ENCODE measurements at regions not wholly inside any gene's neighbourhood (a gene's known extent, or its start where the extent isn't known, plus 50 kb on each side); places are given as distances from the start of the nearest gene placed in this dataset.

- TF ChIP-seq, protein P1, sequence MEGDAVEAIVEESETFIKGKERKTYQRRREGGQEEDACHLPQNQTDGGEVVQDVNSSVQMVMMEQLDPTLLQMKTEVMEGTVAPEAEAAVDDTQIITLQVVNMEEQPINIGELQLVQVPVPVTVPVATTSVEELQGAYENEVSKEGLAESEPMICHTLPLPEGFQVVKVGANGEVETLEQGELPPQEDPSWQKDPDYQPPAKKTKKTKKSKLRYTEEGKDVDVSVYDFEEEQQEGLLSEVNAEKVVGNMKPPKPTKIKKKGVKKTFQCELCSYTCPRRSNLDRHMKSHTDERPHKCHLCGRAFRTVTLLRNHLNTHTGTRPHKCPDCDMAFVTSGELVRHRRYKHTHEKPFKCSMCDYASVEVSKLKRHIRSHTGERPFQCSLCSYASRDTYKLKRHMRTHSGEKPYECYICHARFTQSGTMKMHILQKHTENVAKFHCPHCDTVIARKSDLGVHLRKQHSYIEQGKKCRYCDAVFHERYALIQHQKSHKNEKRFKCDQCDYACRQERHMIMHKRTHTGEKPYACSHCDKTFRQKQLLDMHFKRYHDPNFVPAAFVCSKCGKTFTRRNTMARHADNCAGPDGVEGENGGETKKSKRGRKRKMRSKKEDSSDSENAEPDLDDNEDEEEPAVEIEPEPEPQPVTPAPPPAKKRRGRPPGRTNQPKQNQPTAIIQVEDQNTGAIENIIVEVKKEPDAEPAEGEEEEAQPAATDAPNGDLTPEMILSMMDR (IDR thresholded peaks at IDR 0.05; ENCODE audit: borderline replicate concordance, extremely low read depth, low read length, poor library complexity, severe bottlenecking) = no peak
- TF ChIP-seq EZH2 (IDR thresholded peaks at IDR 0.05; ENCODE audit: borderline replicate concordance, low read depth, low read length, severe bottlenecking) = no peak
Observed at GRCh38 chr12:90268574-90268973, 559.9 kb upstream of the ATP2B1 start.
